HG02571 (cell line): ENCODE measurements at regions not wholly inside any gene's neighbourhood (a gene's known extent, or its start where the extent isn't known, plus 50 kb on each side); places are given as distances from the start of the nearest gene placed in this dataset.

Experiments used
- ATAC-seq: cut with Tn5 transposase; IDR thresholded peaks from one replicate; pipeline ENCODE4 v1.9.1; 2021; ENCODE audit warnings: mild to moderate bottlenecking, moderate library complexity; ENCODE audit not compliant: unreplicated experiment

GRCh38 chr9:82208741-82209450, 220.3 kb downstream of the SPATA31D1 start:
- ATAC-seq = no peak

GRCh38 chr9:82209797-82210470, 221.4 kb downstream of the SPATA31D1 start:
- no peak for ATAC-seq

GRCh38 chr9:82212885-82213284, 224.3 kb downstream of the SPATA31D1 start:
- ATAC-seq = no peak

GRCh38 chr9:82216435-82216834, 227.9 kb downstream of the SPATA31D1 start:
- ATAC-seq = no peak

- no peak for ATAC-seq
Measured at GRCh38 chr9:82223442-82223841, 234.9 kb downstream of the SPATA31D1 start.

GRCh38 chr9:82231411-82231810, 242.8 kb downstream of the SPATA31D1 start:
- ATAC-seq = no peak

GRCh38 chr9:82234160-82234943, 245.8 kb downstream of the SPATA31D1 start:
- ATAC-seq = no peak

- ATAC-seq = no peak
Measured at GRCh38 chr9:82242285-82242963, 253.9 kb downstream of the SPATA31D1 start.

- ATAC-seq = no peak
Measured at GRCh38 chr9:82247318-82247717, 258.7 kb downstream of the SPATA31D1 start.

GRCh38 chr9:82252116-82252515, 263.5 kb downstream of the SPATA31D1 start:
- ATAC-seq = no peak

GRCh38 chr9:82254646-82255367, 266.2 kb downstream of the SPATA31D1 start:
- ATAC-seq = no peak

GRCh38 chr9:82255481-82256176, 267.1 kb downstream of the SPATA31D1 start:
- no peak for ATAC-seq

GRCh38 chr9:82260691-82261090, 272.1 kb downstream of the SPATA31D1 start:
- no peak for ATAC-seq

GRCh38 chr9:82263619-82264018, 275.0 kb downstream of the SPATA31D1 start:
- no peak for ATAC-seq

- no peak for ATAC-seq
Measured at GRCh38 chr9:82271106-82271561, 282.6 kb downstream of the SPATA31D1 start.

GRCh38 chr9:82273121-82273520, 284.5 kb downstream of the SPATA31D1 start:
- no peak for ATAC-seq

- ATAC-seq = no peak
Measured at GRCh38 chr9:82275258-82275927, 286.8 kb downstream of the SPATA31D1 start.

- no peak for ATAC-seq
Measured at GRCh38 chr9:82281066-82281465, 292.5 kb downstream of the SPATA31D1 start.

GRCh38 chr9:82284758-82285157, 296.2 kb downstream of the SPATA31D1 start:
- ATAC-seq = no peak
